NCI-H69 (cell line): ENCODE measurements at regions not wholly inside any gene's neighbourhood (a gene's known extent, or its start where the extent isn't known, plus 50 kb on each side); places are given as distances from the start of the nearest gene placed in this dataset.
"Not testable (repeated sequence)": the region's sequence is repeated elsewhere in the genome, so short reads cannot be mapped to it uniquely, and the experiment has no call there.

Experiments
- DNase-seq: peaks from one replicate; lab custom pipeline; 2025; lab: John Stamatoyannopoulos, UW

DNA sequence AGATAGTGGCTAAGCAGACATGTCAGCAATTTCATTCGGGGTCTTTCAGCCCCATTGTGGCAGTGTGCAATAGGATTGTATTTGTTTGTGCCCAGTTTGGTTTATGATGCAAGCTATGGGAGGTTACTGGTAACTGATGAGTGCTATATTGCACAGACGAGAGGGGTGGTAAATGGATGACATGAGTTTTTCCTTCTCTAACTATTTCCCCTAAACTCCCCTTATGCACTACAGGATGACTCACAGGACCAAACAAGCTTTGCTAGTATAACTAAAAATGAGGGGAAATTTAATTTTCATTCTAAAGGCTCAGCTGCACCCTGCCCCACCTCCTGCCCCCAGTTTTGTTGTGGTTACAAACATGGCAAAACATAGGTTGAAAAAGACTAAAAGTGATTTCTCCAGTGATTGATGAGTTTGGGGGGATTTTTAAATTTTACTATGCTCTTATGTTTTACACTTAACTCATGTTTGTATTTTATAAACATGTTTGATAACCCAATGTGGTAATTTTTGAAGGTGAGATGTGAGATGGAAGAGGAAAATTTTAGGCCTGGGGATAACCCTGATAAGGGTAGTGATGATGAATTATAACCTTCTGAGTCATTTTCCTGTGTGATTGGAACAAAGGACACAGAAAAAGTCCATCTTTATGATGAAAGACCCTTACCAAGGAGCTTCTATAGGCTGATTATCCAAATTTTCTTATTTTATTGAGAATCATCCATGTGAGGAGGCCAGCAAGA lies 60.8 kb upstream of the NAMPT start:
- no peak for DNase-seq

- no peak for DNase-seq
Observed at GRCh38 chr7:106344861-106345260, 60.1 kb upstream of the NAMPT start.

- DNase-seq: no peak
Observed at GRCh38 chr7:106344211-106344610, 59.4 kb upstream of the NAMPT start.

GRCh38 chr7:106342049-106342448 lies 57.3 kb upstream of the NAMPT start:
- DNase-seq: not testable (repeated sequence)

GRCh38 chr7:106340247-106340596 lies 55.4 kb upstream of the NAMPT start:
- DNase-seq: not testable (repeated sequence)

- DNase-seq: no peak
Observed at GRCh38 chr7:106339513-106340246, 54.9 kb upstream of the NAMPT start.

- no peak for DNase-seq
Observed at GRCh38 chr7:106337754-106338153, 53.0 kb upstream of the NAMPT start.

DNA sequence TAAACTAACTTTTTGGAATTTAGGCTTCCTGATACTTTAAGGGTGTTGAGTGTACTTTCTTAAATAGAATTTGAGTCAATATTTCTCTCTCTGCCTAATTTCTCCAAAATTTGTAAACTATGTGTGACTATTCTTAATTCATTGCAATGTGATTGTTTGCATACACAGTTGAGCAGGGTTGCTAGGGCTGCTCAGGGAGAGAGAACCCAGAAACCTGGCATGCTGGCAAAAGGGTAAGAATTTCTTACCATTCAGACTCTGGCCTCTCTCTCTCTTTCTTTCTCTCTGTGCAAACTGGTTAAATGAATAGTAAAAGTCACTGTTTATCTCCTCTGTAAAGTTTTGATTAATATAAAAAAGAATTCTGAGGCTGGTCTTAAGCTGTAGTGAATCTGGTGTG lies 51.0 kb upstream of the NAMPT start:
- DNase-seq: no peak
